BE2C (cell line): ENCODE measurements at regions not wholly inside any gene's neighbourhood (a gene's known extent, or its start where the extent isn't known, plus 50 kb on each side); places are given as distances from the start of the nearest gene placed in this dataset.

Source experiments
- DNase-seq: peaks from one replicate; pipeline ENCODE4 v3.0.0-alpha.2; 2020
- H3K27me3 ChIP-seq: fragments of 250-450 bp; sonication (Bioruptor Pico); 2 replicates; pipeline ENCODE4 v1.5.1; 2020; ENCODE audit warnings: mild to moderate bottlenecking
- H3K36me3 ChIP-seq: fragments of 250-450 bp; sonication (Bioruptor Pico); 2 replicates; pipeline ENCODE4 v1.5.1; 2020; ENCODE audit warnings: mild to moderate bottlenecking
- H3K4me1 ChIP-seq: fragments of 250-450 bp; sonication (Bioruptor Pico); 2 replicates; pipeline ENCODE4 v1.5.1; 2020
- H3K4me3 ChIP-seq: 2 replicates; pipeline ENCODE4 v1.5.1; 2011; ENCODE audit warnings: low read depth, low read length
- H3K9me3 ChIP-seq: fragments of 250-450 bp; sonication (Bioruptor Pico); 2 replicates; pipeline ENCODE4 v1.5.1; 2020
- CTCF ChIP-seq: IDR thresholded peaks from 2 replicates; pipeline ENCODE4 v1.5.1; 2012; ENCODE audit warnings: mild to moderate bottlenecking, low read depth, low read length

GRCh38 chr14:85296456-85297210 lies 233.3 kb upstream of the FLRT2 start:
- no peak for TF ChIP-seq CTCF
- Histone ChIP-seq H3K36me3 (no peaks in the 10 kb centered on the region), H3K4me1 (no peaks in the 10 kb centered on the region), H3K9me3 (no peaks in the 10 kb centered on the region), H3K4me3 (no peak overlapping the region), H3K27me3 (no peaks in the 10 kb centered on the region)
- DNase-seq, result no peak

- TF ChIP-seq CTCF, result no peak
- no peaks in the 10 kb centered on the region for H3K9me3 ChIP-seq
- no peaks in the 10 kb centered on the region for H3K27me3 ChIP-seq
- no peak for DNase-seq
- no peak overlapping the region for H3K4me3 ChIP-seq
- H3K4me1 ChIP-seq, result no peaks in the 10 kb centered on the region
- no peaks in the 10 kb centered on the region for H3K36me3 ChIP-seq
These were observed 229.8 kb upstream of the FLRT2 start for GRCh38 chr14:85300107-85300506.

GRCh38 chr14:85301506-85301905 lies 228.4 kb upstream of the FLRT2 start:
- Histone ChIP-seq H3K27me3 (no peaks in the 10 kb centered on the region), H3K9me3 (no peaks in the 10 kb centered on the region), H3K4me1 (no peaks in the 10 kb centered on the region), H3K4me3 (no peak overlapping the region), H3K36me3 (no peaks in the 10 kb centered on the region)
- DNase-seq, result no peak
- no peak for TF ChIP-seq CTCF

GRCh38 chr14:85306024-85306423 lies 223.9 kb upstream of the FLRT2 start:
- H3K4me3 ChIP-seq, result no peak overlapping the region
- no peak for DNase-seq
- no peaks in the 10 kb centered on the region for H3K9me3 ChIP-seq
- no peaks in the 10 kb centered on the region for H3K36me3 ChIP-seq
- H3K27me3 ChIP-seq, result no peaks in the 10 kb centered on the region
- no peaks in the 10 kb centered on the region for H3K4me1 ChIP-seq
- TF ChIP-seq CTCF, result no peak

GRCh38 chr14:85308531-85309300 lies 221.2 kb upstream of the FLRT2 start:
- Histone ChIP-seq H3K9me3 (no peaks in the 10 kb centered on the region), H3K27me3 (no peaks in the 10 kb centered on the region), H3K4me3 (no peak overlapping the region), H3K4me1 (no peaks in the 10 kb centered on the region), H3K36me3 (no peaks in the 10 kb centered on the region)
- no peak for DNase-seq
- TF ChIP-seq CTCF, result no peak
